MCF 10A (cell line): ENCODE measurements at regions not wholly inside any gene's neighbourhood (a gene's known extent, or its start where the extent isn't known, plus 50 kb on each side); places are given as distances from the start of the nearest gene placed in this dataset.

ENCODE experiments used
- BruUV-seq: library from RNA; stranded (reverse); fragments of 400-500 nt; replicated peaks from 2 replicates; lab custom pipeline; 2021; lab: Mats Ljungman, UMichigan
- CTCF ChIA-PET: fragments of 300-600 bp; sonication (Branson Sonifier 250); formaldehyde crosslinking; extraction: SDS; loops from one replicate; lab custom pipeline; 2021; ENCODE audit warnings: antibody characterized with exemption, inconsistent platforms; lab: Yijun Ruan, JAX
- POLR2A ChIA-PET: fragments of 300-600, 350-650 bp; sonication (Branson Sonifier 250); formaldehyde crosslinking; extraction: SDS; loops from one replicate; lab custom pipeline; 2020; ENCODE audit warnings: antibody characterized with exemption, inconsistent platforms; lab: Yijun Ruan, JAX
- DNase-seq: peaks from one replicate; pipeline ENCODE4 v3.0.0-alpha.2; 2018; ENCODE audit not compliant: unreplicated experiment
- H3K27ac Mint-ChIP-seq: one replicate; pipeline ENCODE4 v1.8.0; 2022; ENCODE audit warnings: mild to moderate bottlenecking, low read depth, mixed read lengths; ENCODE audit not compliant: unreplicated experiment
- H3K27me3 Mint-ChIP-seq: one replicate; pipeline ENCODE4 v1.8.0; 2022; ENCODE audit warnings: mixed read lengths; ENCODE audit not compliant: insufficient read depth, unreplicated experiment
- H3K36me3 Mint-ChIP-seq: one replicate; pipeline ENCODE4 v1.8.0; 2022; ENCODE audit warnings: mild to moderate bottlenecking, moderate library complexity, mixed read lengths; ENCODE audit not compliant: insufficient read depth, unreplicated experiment
- H3K4me1 Mint-ChIP-seq: one replicate; pipeline ENCODE4 v1.8.0; 2022; ENCODE audit warnings: mixed read lengths; ENCODE audit not compliant: insufficient read depth, unreplicated experiment
- H3K4me3 Mint-ChIP-seq: one replicate; pipeline ENCODE4 v1.8.0; 2022; ENCODE audit warnings: mild to moderate bottlenecking, moderate library complexity, mixed read lengths; ENCODE audit not compliant: unreplicated experiment
- H3K9me3 Mint-ChIP-seq: one replicate; pipeline ENCODE4 v1.8.0; 2022; ENCODE audit warnings: mixed read lengths; ENCODE audit not compliant: unreplicated experiment
- intact Hi-C: fragments of 100-400 bp; cut with micrococcal nuclease; formaldehyde crosslinking; loops from 2 replicates; pipeline ENCODE4 v1.14.1; 2022
- TF ChIP-seq, protein P1 (sequence below): fragments of 200-600 bp; IDR thresholded peaks from one replicate; pipeline ENCODE4 v1.8.0; 2022; ENCODE audit warnings: antibody characterized with exemption, mild to moderate bottlenecking; ENCODE audit not compliant: unreplicated experiment

GRCh38 chr6:27061235-27061993 lies 186.1 kb upstream of the PRSS16 start:
- Mint-ChIP-seq H3K9me3 (no peaks in the 10 kb centered on the region), H3K4me3 (no peak overlapping the region), H3K27ac (no peak overlapping the region), H3K36me3 (no peaks in the 10 kb centered on the region), H3K27me3 (peaks cover 6% of the 10 kb centered on the region), H3K4me1 (peaks cover 9% of the 10 kb centered on the region)
- intact Hi-C loops, result no loop called here
- TF ChIP-seq, protein P1, sequence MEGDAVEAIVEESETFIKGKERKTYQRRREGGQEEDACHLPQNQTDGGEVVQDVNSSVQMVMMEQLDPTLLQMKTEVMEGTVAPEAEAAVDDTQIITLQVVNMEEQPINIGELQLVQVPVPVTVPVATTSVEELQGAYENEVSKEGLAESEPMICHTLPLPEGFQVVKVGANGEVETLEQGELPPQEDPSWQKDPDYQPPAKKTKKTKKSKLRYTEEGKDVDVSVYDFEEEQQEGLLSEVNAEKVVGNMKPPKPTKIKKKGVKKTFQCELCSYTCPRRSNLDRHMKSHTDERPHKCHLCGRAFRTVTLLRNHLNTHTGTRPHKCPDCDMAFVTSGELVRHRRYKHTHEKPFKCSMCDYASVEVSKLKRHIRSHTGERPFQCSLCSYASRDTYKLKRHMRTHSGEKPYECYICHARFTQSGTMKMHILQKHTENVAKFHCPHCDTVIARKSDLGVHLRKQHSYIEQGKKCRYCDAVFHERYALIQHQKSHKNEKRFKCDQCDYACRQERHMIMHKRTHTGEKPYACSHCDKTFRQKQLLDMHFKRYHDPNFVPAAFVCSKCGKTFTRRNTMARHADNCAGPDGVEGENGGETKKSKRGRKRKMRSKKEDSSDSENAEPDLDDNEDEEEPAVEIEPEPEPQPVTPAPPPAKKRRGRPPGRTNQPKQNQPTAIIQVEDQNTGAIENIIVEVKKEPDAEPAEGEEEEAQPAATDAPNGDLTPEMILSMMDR, result no peak
- BruUV-seq, result no TSS peak
- POLR2A ChIA-PET, result no interaction called here
- DNase-seq, result no peak
- CTCF ChIA-PET, result no interaction called here

- no peaks in the 10 kb centered on the region for H3K27me3 Mint-ChIP-seq
- no peak for DNase-seq
- H3K4me3 Mint-ChIP-seq, result no peak overlapping the region
- H3K27ac Mint-ChIP-seq, result no peak overlapping the region
- POLR2A ChIA-PET, result no interaction called here
- no TSS peak for BruUV-seq
- H3K9me3 Mint-ChIP-seq, result no peaks in the 10 kb centered on the region
- H3K36me3 Mint-ChIP-seq, result no peaks in the 10 kb centered on the region
- CTCF ChIA-PET, result interaction anchor here (1.3 kb wide), 1 partner anchor 467 kb away, joined by 3 read pairs; no protein-coding TSS in a partner anchor
- TF ChIP-seq, protein P1, result no peak
- intact Hi-C loops, result no loop called here
- peaks cover 9% of the 10 kb centered on the region for H3K4me1 Mint-ChIP-seq
Observed at GRCh38 chr6:27062755-27063154, 184.7 kb upstream of the PRSS16 start.

DNA sequence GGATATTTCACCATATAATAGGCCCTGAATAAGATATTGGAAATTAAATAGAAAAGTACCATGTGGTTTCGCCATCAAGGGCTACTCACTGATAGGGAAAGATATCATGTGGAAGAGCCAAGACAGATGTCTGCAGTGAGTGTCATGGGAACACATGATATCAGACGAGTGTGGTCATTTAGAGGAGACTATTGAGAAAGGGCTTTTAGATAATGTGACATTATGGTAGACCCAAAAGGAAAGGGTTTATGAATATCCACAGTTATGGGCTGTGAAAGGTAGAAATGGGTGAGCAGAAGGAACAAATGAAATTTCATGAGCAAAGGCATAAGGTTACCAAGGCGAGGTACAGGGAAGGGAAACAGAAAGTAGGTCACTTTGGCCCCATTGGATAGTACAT lies 182.3 kb upstream of the PRSS16 start:
- Mint-ChIP-seq H3K27ac (no peak overlapping the region), H3K4me1 (peaks cover 9% of the 10 kb centered on the region), H3K27me3 (no peaks in the 10 kb centered on the region), H3K36me3 (no peaks in the 10 kb centered on the region), H3K9me3 (no peaks in the 10 kb centered on the region), H3K4me3 (no peak overlapping the region)
- intact Hi-C loops, result no loop called here
- no peak for DNase-seq
- CTCF ChIA-PET, result interaction anchor here (0.7 kb wide), 1 partner anchor 21 kb away, joined by 5 read pairs; no protein-coding TSS in a partner anchor
- TF ChIP-seq, protein P1, result no peak
- POLR2A ChIA-PET, result no interaction called here
- BruUV-seq, result no TSS peak

GRCh38 chr6:27066381-27066780 lies 181.1 kb upstream of the PRSS16 start:
- Mint-ChIP-seq H3K4me1 (peaks cover 9% of the 10 kb centered on the region), H3K36me3 (no peaks in the 10 kb centered on the region), H3K27ac (no peak overlapping the region), H3K27me3 (no peaks in the 10 kb centered on the region), H3K4me3 (no peak overlapping the region), H3K9me3 (no peaks in the 10 kb centered on the region)
- no peak for DNase-seq
- no TSS peak for BruUV-seq
- ChIA-PET CTCF (interaction anchor here (1.1 kb wide), 1 partner anchor 15 kb away, joined by 3 read pairs; no protein-coding TSS in a partner anchor), POLR2A (no interaction called here)
- TF ChIP-seq, protein P1, result no peak
- intact Hi-C loops, result no loop called here
